Activated CD4-positive, alpha-beta T cell treated with anti-CD3 and anti-CD28 coated beads, Interleukin-2, amount 50 U/mL, for 4 hours (primary cell): ENCODE measurements at regions not wholly inside any gene's neighbourhood (a gene's known extent, or its start where the extent isn't known, plus 50 kb on each side); places are given as distances from the start of the nearest gene placed in this dataset.
"Not testable (repeated sequence)": the region's sequence is repeated elsewhere in the genome, so short reads cannot be mapped to it uniquely, and the experiment has no call there.

Experiments
- DNase-seq, 2 experiments: peaks; one replicate each; pipeline ENCODE4 v3.0.0-alpha.2; 2020

DNA sequence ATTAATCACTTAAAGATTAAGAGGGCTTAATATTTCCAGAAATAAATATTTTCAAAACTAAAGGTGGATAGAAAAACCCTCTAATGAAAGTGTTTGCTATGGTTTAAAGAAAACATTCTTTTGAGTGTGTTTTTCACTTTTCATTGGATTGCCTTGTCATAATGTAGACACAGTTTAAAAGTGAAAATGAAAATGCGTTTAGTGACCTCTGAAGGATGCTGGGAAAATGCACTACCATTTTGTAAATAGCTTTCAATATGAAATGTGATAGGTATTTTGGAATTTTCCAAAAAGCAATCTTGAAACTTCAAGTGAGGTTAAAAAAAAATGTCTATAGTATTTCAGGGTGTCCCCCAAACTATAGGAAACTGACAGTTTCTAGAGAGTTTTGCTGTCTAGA lies 642.2 kb downstream of the C4orf33 start:
- DNase-seq, result no peak

DNA sequence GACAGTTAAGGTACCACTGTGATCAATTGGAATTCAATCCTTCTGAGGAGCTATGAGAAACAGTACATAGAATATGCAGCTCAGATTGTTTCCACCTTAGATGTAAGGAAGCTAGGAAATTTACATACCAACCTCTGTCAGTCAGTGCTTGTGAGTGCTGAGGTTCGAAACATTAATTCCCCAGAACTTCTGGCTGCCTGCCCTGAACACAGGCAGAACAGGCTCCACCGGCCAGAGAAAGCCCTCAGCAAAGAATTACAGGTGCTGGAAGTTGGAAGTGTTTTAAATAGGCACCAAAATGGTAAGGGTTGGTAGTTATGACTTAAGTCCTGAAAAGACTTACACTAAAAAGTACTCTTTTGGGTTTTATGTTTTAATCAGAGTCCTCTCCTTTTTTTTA lies 651.8 kb downstream of the C4orf33 start:
- no peak for DNase-seq

- DNase-seq, result no peak
Measured at GRCh38 chr4:129748991-129749390, 653.0 kb downstream of the C4orf33 start.

GRCh38 chr4:129751646-129752045 lies 655.7 kb downstream of the C4orf33 start:
- DNase-seq, result no peak

- DNase-seq, result no peak
Measured at GRCh38 chr4:129783596-129783995, 687.6 kb downstream of the C4orf33 start.

DNA sequence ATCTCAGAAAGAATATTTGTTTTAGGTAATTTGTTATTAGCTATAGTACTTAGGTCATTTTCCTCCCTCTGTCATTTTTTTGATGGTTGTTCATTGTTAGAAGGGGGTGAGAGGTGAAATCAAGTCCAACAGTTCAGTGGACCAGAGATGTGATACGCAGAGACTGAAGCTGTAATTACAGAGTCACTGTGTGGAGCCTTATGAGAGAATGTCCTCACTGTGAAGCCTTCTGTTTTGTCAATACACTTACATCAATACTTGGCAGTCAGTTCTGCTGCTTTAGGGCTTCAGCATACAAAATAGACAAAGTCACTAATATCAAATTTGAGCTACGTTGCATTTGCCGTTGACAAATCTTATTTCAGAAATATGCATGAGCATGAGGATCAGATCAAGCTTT lies 692.5 kb downstream of the C4orf33 start:
- no peak for DNase-seq

GRCh38 chr4:129804461-129804981 lies 708.6 kb downstream of the C4orf33 start:
- no peak for DNase-seq

DNA sequence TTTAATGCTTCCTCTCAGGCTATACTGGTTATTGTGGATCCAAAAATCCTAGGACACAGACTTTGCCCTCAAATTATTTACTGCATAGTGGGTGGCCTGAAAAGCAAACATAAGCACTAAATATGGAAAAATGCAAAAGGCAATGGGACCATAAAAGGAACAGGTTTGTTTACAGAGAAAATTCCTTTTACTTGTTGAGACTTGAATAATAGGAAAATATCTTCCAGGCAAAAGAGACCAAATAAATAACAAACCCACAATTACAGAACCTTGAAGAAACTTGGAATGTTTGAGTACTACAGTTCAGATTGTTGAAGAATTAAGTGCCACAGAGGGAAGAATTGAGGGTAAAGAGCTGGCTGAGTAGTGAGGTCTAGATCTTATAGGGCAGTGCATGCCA lies 711.0 kb downstream of the C4orf33 start:
- no peak for DNase-seq

DNA sequence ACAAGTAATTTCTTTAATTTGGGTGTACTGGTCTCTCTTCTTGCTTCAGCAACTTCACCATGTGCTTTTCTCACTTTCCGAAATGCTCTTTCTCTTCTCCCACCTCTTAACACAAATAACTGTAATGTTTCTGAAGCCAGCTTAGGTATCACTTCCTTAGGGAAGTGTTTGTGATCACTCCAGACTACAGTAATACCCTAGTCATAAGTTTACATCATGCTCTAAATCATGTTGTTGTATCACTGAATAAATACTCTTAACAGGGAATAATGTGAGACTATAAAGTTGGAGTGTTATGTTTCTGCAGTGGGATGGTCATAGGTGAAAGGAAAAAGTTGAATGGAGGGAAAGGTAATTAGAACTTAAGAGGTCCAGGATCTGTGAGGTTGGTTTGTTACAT lies 712.3 kb downstream of the C4orf33 start:
- DNase-seq, result no peak

GRCh38 chr4:129821073-129821472 lies 725.1 kb downstream of the C4orf33 start:
- no peak for DNase-seq

- no peak for DNase-seq
Measured at GRCh38 chr4:129821963-129822362, 726.0 kb downstream of the C4orf33 start.

DNA sequence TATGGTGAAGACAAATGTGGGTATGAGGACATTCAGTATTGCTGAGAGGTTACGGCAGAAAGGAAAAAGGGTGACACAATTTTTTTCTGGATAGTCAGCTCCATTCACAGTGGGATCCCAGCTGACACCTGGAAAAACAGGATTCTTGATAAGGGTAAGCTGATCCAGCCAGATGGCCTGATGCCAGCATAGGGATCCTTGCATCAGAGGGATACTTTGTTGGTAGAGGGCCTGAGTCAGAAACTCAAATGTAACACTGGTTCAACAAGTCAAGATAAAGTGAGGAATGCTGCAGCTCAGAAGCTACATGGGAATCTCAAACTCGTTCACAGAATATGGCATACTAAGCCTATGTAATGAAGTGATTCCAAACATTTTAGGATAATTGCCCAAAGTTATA lies 726.7 kb downstream of the C4orf33 start:
- no peak for DNase-seq

DNA sequence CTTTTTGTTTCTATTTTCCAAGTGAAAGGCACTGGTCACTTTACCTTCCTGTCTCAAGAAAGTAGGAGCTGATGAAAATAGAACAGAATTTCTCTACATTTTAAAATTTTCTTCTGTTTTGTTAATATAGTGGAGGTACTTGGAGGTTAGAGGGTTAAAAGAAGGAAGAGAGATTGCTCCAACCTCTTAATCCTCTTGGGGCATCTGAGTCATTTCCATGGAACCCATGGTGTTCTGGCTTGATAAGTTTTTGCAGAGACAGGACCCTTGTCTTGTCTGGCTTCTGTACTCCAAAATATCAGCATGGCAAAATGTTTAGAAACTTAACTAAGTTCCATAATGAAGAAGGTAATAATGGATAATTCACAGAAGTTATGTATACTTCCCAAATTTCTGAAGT lies 727.2 kb downstream of the C4orf33 start:
- no peak for DNase-seq

- no peak for DNase-seq
Measured at GRCh38 chr4:129829373-129829772, 733.4 kb downstream of the C4orf33 start.

DNA sequence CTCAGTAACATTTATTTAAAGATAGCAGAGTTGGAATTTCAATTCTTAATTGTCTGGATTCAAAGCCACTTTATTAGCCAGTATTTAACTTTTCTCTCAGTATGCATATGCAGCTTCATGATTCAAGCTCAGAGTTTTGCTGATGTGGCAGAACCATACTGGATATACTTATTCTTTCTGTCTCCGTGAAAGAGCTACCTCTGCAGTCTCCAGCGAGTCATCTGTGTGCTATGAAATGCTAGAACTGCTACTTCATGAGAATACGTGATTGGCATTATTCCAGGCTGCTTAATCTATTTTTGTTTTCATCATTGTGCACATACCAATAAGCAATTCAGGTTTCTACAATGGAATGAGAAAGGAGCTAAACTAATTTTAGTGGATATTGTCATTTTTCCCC lies 743.7 kb downstream of the C4orf33 start:
- DNase-seq, result no peak

GRCh38 chr4:129842096-129842495 lies 746.1 kb downstream of the C4orf33 start:
- DNase-seq, result no peak

- DNase-seq, result no peak
Measured at GRCh38 chr4:129852434-129852833, 756.5 kb downstream of the C4orf33 start.

GRCh38 chr4:129853685-129854467 lies 757.9 kb downstream of the C4orf33 start:
- DNase-seq, result not testable (repeated sequence)

GRCh38 chr4:129862461-129862860 lies 766.5 kb downstream of the C4orf33 start:
- no peak for DNase-seq

DNA sequence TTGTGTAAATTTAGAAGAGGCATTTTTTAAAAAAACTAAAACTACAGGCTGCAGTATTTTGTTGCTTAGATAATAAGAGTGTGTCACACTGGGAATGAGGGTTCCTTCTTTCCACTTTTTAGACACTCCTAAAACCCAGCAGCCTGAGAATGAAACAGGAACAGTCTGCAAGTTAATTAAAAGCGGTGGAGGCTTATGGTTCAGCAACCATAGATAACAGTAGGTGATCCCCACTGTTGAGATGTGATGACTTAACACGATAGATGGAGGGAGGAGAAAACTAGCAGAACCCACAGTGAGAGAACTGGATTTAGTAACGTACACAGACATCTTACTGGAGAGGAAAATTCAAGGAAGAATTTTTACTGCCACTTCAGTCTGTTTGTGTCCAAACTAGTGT lies 767.3 kb downstream of the C4orf33 start:
- DNase-seq, result no peak

DNA sequence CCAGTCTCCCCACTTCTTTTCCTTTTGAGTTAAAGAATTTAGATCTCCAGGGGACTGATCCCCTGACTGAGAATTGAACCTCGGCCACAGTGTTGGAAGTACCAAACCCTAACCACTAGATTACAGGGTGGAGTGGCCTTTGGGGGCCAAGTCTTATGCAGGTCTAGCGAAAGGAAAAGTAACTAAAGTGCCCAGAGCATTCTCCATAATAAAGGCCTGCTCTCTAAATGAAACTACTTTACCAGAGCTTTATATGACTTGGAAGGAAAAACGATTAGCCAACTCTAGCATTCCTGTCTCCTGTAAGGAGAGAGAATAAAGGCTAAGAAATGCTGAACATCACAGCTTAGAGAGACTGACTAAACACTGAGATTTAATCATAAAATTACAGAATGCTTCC lies 788.0 kb downstream of the C4orf33 start:
- no peak for DNase-seq

DNA sequence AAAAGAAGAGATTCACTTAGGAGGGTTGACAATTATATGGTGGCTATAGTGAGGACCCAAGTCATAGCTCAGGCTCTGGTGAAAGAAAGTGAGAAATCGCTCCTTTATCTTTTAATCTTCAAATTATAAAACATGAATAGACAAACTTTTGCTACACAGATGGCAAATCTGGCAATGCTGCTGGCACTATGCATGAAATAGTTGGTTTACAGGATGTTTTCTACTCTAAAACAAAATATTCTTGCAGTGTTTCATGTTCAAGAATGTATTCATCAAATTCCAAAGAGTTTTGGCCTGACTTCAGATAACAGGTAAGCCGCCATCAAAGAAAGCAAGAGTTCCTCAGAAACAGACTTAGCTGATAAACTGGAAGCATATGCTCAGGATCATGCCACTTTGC lies 801.2 kb downstream of the C4orf33 start:
- no peak for DNase-seq

DNA sequence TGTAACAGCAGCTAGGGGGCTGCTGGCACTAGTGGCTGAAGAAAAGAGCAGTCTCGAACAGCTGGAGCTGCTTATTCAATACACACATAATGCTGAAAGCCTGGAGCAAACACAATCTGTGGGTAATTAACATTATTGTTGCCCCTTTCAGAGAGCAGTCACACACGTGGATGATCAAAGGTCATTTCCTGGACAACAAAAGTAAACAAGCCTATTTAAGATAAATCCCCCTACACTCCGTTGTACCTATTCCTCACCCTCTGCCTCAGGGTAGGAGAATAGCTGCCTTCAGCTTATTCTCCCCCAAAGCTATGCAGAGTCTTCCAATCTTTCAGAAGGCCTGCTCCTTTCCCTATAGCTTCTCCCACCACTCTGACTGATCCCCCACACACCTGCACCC lies 803.9 kb downstream of the C4orf33 start:
- no peak for DNase-seq

DNA sequence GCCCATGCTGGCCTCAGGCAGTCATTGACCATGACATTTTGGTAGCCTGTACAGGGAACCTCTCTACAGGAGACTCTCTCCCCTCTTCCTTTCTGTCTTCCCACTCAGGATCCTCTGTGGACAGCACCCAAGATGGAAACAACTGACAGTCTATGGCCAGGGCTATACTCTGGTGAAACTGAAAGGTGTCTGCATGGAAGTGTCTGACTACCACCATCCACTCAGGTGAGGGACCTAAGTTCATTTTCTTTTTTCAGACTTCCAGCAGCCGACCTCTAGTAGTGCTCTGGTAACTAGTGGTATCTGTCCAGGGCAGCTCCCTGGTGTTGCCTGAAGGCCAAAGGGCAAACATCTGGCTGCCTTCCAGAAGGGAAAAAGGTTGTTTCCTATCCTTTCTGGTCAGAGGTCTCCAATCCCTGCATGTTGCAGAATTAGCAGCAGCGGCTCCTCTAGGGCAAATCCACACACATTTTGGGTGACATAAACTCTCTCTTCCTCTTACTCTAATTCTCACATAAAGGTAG lies 804.5 kb downstream of the C4orf33 start:
- DNase-seq, result no peak

DNA sequence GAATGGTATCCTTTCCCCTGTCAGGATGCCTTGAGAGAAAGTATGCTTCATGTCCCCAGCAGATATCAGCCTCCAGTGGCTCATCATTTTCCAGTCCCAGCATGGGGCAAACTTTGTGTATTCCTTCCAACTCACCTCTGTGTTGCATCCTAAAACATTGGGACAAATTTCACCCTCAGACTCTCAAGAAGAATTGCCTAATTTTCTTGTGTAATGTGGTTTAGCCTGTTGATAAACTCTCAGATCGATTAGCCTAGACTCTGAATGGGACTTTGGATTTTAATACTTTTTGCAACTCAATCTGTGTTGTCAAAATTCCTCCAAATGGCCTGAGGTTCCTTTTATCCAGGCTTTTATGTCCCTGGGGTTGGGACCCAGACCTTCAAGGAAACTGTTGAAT lies 805.3 kb downstream of the C4orf33 start:
- DNase-seq, result no peak
